Astrocyte (in vitro differentiated cells and primary cell): ENCODE measurements at regions not wholly inside any gene's neighbourhood (a gene's known extent, or its start where the extent isn't known, plus 50 kb on each side); places are given as distances from the start of the nearest gene placed in this dataset.

Source experiments
- DNase-seq: peaks from one replicate; pipeline ENCODE4 v3.0.0-alpha.2; 2010; ENCODE audit warnings: low read depth
- FAIRE-seq: peaks from 2 replicates; lab custom pipeline; 2011; peaks lifted over from hg19 to GRCh38; lab: Jason Lieb, UNC
- H2AFZ ChIP-seq: 2 replicates; pipeline ENCODE4 v1.6.0; 2012; ENCODE audit warnings: low read depth, low read length, inconsistent platforms
- H3K27ac ChIP-seq: 2 replicates; pipeline ENCODE4 v1.5.1; 2011; ENCODE audit warnings: low read depth, low read length, inconsistent platforms
- H3K27me3 ChIP-seq: 2 replicates; pipeline ENCODE4 v1.6.0; 2011; ENCODE audit warnings: low read length, inconsistent platforms; ENCODE audit not compliant: insufficient read depth
- H3K36me3 ChIP-seq: 2 replicates; pipeline ENCODE4 v1.5.1; 2011; ENCODE audit warnings: low read length, inconsistent platforms; ENCODE audit not compliant: insufficient read depth
- H3K4me1 ChIP-seq: 2 replicates; pipeline ENCODE4 v1.5.1; 2011; ENCODE audit warnings: low read length, inconsistent platforms; ENCODE audit not compliant: insufficient read depth
- H3K4me2 ChIP-seq: 2 replicates; pipeline ENCODE4 v1.6.0; 2012; ENCODE audit warnings: low read length, inconsistent platforms
- H3K4me3 ChIP-seq: 2 replicates; pipeline ENCODE4 v1.5.1; 2011; ENCODE audit warnings: low read depth, mild to moderate bottlenecking, low read length, inconsistent platforms; ENCODE audit not compliant: insufficient read depth
- H3K79me2 ChIP-seq: 2 replicates; pipeline ENCODE4 v1.6.0; 2012; ENCODE audit warnings: mild to moderate bottlenecking, low read length, inconsistent platforms; ENCODE audit not compliant: insufficient read depth
- H3K9ac ChIP-seq: 2 replicates; pipeline ENCODE4 v1.6.0; 2012; ENCODE audit warnings: mild to moderate bottlenecking, low read length, inconsistent platforms
- H3K9me3 ChIP-seq: 2 replicates; pipeline ENCODE4 v1.5.1; 2012; ENCODE audit warnings: low read depth, mild to moderate bottlenecking, low read length, inconsistent platforms; ENCODE audit not compliant: insufficient read depth
- H4K20me1 ChIP-seq: 2 replicates; pipeline ENCODE4 v1.6.0; 2012; ENCODE audit warnings: low read length, inconsistent platforms; ENCODE audit not compliant: insufficient read depth
- H3K27ac Mint-ChIP-seq: one replicate; pipeline ENCODE4 v1.8.0; 2021; ENCODE audit warnings: mild to moderate bottlenecking, mixed read lengths; ENCODE audit not compliant: unreplicated experiment
- H3K27me3 Mint-ChIP-seq: one replicate; pipeline ENCODE4 v1.8.0; 2021; ENCODE audit warnings: low read depth, mixed read lengths; ENCODE audit not compliant: unreplicated experiment
- H3K36me3 Mint-ChIP-seq: one replicate; pipeline ENCODE4 v1.8.0; 2021; ENCODE audit warnings: low read depth, mixed read lengths; ENCODE audit not compliant: unreplicated experiment
- H3K4me1 Mint-ChIP-seq: one replicate; pipeline ENCODE4 v1.8.0; 2021; ENCODE audit warnings: low read depth, mixed read lengths; ENCODE audit not compliant: unreplicated experiment
- H3K4me3 Mint-ChIP-seq: one replicate; pipeline ENCODE4 v1.8.0; 2021; ENCODE audit warnings: mild to moderate bottlenecking, moderate library complexity, mixed read lengths; ENCODE audit not compliant: unreplicated experiment
- H3K9me3 Mint-ChIP-seq: one replicate; pipeline ENCODE4 v1.8.0; 2021; ENCODE audit warnings: mild to moderate bottlenecking, mixed read lengths; ENCODE audit not compliant: unreplicated experiment
- CTCF ChIP-seq: IDR thresholded peaks from 2 replicates; pipeline ENCODE4 v1.5.1; 2011; ENCODE audit warnings: low read depth, mild to moderate bottlenecking, inconsistent platforms, low read length, moderate library complexity; ENCODE audit not compliant: insufficient read depth
- EZH2 ChIP-seq: IDR thresholded peaks from 2 replicates; pipeline ENCODE4 v1.6.1; 2012; ENCODE audit warnings: mild to moderate bottlenecking, low read length, inconsistent platforms; ENCODE audit not compliant: insufficient read depth

GRCh38 chr9:126207256-126207655 lies 119.4 kb upstream of the MVB12B start:
- peaks cover 4% of the 10 kb centered on the region for H3K9me3 ChIP-seq
- H3K36me3 Mint-ChIP-seq = no peaks in the 10 kb centered on the region
- FAIRE-seq = no peak
- no peak overlapping the region for H2AFZ ChIP-seq
- peaks cover 2% of the 10 kb centered on the region for H3K9me3 Mint-ChIP-seq
- no peaks in the 10 kb centered on the region for H3K79me2 ChIP-seq
- H3K27ac ChIP-seq = no peak overlapping the region
- no peak overlapping the region for H3K27ac Mint-ChIP-seq
- no peak for DNase-seq
- H3K27me3 ChIP-seq = peaks cover 9% of the 10 kb centered on the region
- no peak overlapping the region for H3K4me3 Mint-ChIP-seq
- H3K9ac ChIP-seq = no peak overlapping the region
- no peaks in the 10 kb centered on the region for H3K36me3 ChIP-seq
- TF ChIP-seq CTCF = no peak
- TF ChIP-seq EZH2 = no peak
- H3K27me3 Mint-ChIP-seq = peaks cover 21% of the 10 kb centered on the region
- no peaks in the 10 kb centered on the region for H4K20me1 ChIP-seq
- H3K4me2 ChIP-seq = no peak overlapping the region
- H3K4me1 Mint-ChIP-seq = no peaks in the 10 kb centered on the region
- H3K4me3 ChIP-seq = no peak overlapping the region
- H3K4me1 ChIP-seq = no peaks in the 10 kb centered on the region

GRCh38 chr9:126208216-126208758 lies 118.3 kb upstream of the MVB12B start:
- H3K36me3 Mint-ChIP-seq = no peaks in the 10 kb centered on the region
- no peak for DNase-seq
- no peaks in the 10 kb centered on the region for H3K4me1 Mint-ChIP-seq
- no peak overlapping the region for H3K4me3 Mint-ChIP-seq
- TF ChIP-seq EZH2 = no peak
- H3K4me3 ChIP-seq = no peak overlapping the region
- H3K79me2 ChIP-seq = no peaks in the 10 kb centered on the region
- H3K27me3 ChIP-seq = peaks cover 9% of the 10 kb centered on the region
- peaks cover 7% of the 10 kb centered on the region for H3K9me3 ChIP-seq
- H3K36me3 ChIP-seq = no peaks in the 10 kb centered on the region
- no peaks in the 10 kb centered on the region for H3K4me1 ChIP-seq
- FAIRE-seq = no peak
- H3K27ac Mint-ChIP-seq = no peak overlapping the region
- H3K27ac ChIP-seq = no peak overlapping the region
- no peak overlapping the region for H3K4me2 ChIP-seq
- H4K20me1 ChIP-seq = no peaks in the 10 kb centered on the region
- H3K9me3 Mint-ChIP-seq = peaks cover 2% of the 10 kb centered on the region
- H2AFZ ChIP-seq = no peak overlapping the region
- H3K27me3 Mint-ChIP-seq = peaks cover 21% of the 10 kb centered on the region
- H3K9ac ChIP-seq = no peak overlapping the region

- no peak overlapping the region for H3K27ac Mint-ChIP-seq
- no peaks in the 10 kb centered on the region for H3K4me1 ChIP-seq
- H3K9me3 ChIP-seq = peaks cover 10% of the 10 kb centered on the region
- H3K4me2 ChIP-seq = no peak overlapping the region
- H3K27me3 ChIP-seq = peaks cover 12% of the 10 kb centered on the region
- H3K4me3 Mint-ChIP-seq = no peak overlapping the region
- peaks cover 10% of the 10 kb centered on the region for H3K9me3 Mint-ChIP-seq
- no peaks in the 10 kb centered on the region for H3K4me1 Mint-ChIP-seq
- H3K36me3 ChIP-seq = no peaks in the 10 kb centered on the region
- no peak overlapping the region for H2AFZ ChIP-seq
- TF ChIP-seq EZH2 (no peak), CTCF (no peak)
- H3K27ac ChIP-seq = no peak overlapping the region
- no peak overlapping the region for H3K9ac ChIP-seq
- peaks cover 32% of the 10 kb centered on the region for H3K27me3 Mint-ChIP-seq
- no peak overlapping the region for H3K4me3 ChIP-seq
- H3K79me2 ChIP-seq = no peaks in the 10 kb centered on the region
- DNase-seq = no peak
- no peaks in the 10 kb centered on the region for H4K20me1 ChIP-seq
- peaks cover 2% of the 10 kb centered on the region for H3K36me3 Mint-ChIP-seq
- FAIRE-seq = no peak
Observed at GRCh38 chr9:126211441-126212074, 115.1 kb upstream of the MVB12B start.
